Stimulated activated CD4-positive, alpha-beta T cell treated with anti-CD3 and anti-CD28 coated beads, TNF-alpha, amount 100 ng/mL, for 48 hours (primary cell): ENCODE measurements at regions not wholly inside any gene's neighbourhood (a gene's known extent, or its start where the extent isn't known, plus 50 kb on each side); places are given as distances from the start of the nearest gene placed in this dataset.

ENCODE experiments used
- DNase-seq, 3 donors: peaks; one replicate each; pipeline ENCODE4 v3.0.0-alpha.2; 2020; ENCODE audit warnings: low read depth in 3 of 3

- DNase-seq, result no peak
These were observed 54.9 kb upstream of the ITPRID2 start for GRCh38 chr2:181836583-181836982.

GRCh38 chr2:181837563-181837962, 54.0 kb upstream of the ITPRID2 start:
- DNase-seq, result no peak

DNA sequence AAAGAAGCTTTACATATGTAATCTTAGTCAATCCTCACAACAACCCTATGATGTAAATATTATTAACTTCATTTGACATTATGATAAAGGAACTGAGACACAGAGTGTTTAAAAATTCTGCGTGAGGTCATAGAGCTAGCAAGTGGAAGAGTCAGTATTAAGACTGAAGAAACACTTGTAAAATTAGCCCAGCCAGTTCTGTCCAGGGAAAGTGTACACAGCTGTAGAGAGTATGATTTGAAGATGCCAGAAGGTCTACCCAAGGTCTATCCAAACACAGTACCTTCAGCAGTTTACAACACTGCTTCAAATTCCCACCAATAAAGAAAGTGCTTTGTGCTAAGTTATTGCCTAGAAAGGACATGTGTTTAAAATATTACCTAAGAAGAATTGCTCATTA, 51.7 kb upstream of the ITPRID2 start:
- no peak for DNase-seq

GRCh38 chr2:181841079-181841478, 50.5 kb upstream of the ITPRID2 start:
- DNase-seq, result no peak
